ENCODE measurements at regions not wholly inside any gene's neighbourhood (a gene's known extent, or its start where the extent isn't known, plus 50 kb on each side); places are given as distances from the start of the nearest gene placed in this dataset.

DNA sequence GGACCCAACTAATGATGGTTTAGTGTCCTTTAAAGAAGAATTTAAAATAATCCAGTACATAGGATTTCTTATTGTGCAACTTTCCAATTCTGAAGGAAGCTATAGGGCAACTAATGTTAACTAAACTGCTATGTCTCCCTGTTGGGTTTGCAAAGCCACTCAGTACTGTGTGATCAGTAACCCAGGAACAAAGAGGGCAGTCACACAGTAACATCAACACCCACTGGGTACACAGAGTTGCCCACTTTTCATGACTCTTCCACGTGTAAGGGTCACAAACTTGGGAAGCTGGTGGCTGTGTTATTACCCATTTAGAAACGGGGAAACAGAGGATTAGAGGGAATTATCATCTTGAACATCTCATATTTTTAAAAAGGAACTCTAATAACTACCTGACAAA lies 555.0 kb upstream of the DIPK2B start:
- DNase-seq = no peak
- H3K27me3 Mint-ChIP-seq (ENCODE audit: insufficient read depth) = peaks cover 28% of the 10 kb centered on the region
- H3K27ac Mint-ChIP-seq = peak overlapping the region; percentile 95; the same call in 1 of the 2 replicates
- H3K9me3 Mint-ChIP-seq = peaks cover 5% of the 10 kb centered on the region
- H3K4me1 Mint-ChIP-seq (ENCODE audit: low read depth) = peaks cover 55% of the 10 kb centered on the region
- peaks cover 42% of the 10 kb centered on the region for H3K36me3 Mint-ChIP-seq (ENCODE audit: low read depth)
- H3K4me3 Mint-ChIP-seq = peak overlapping the region; percentile 77
- TF ChIP-seq, protein P1, sequence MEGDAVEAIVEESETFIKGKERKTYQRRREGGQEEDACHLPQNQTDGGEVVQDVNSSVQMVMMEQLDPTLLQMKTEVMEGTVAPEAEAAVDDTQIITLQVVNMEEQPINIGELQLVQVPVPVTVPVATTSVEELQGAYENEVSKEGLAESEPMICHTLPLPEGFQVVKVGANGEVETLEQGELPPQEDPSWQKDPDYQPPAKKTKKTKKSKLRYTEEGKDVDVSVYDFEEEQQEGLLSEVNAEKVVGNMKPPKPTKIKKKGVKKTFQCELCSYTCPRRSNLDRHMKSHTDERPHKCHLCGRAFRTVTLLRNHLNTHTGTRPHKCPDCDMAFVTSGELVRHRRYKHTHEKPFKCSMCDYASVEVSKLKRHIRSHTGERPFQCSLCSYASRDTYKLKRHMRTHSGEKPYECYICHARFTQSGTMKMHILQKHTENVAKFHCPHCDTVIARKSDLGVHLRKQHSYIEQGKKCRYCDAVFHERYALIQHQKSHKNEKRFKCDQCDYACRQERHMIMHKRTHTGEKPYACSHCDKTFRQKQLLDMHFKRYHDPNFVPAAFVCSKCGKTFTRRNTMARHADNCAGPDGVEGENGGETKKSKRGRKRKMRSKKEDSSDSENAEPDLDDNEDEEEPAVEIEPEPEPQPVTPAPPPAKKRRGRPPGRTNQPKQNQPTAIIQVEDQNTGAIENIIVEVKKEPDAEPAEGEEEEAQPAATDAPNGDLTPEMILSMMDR (IDR thresholded peaks at IDR 0.05) = no peak

DNA sequence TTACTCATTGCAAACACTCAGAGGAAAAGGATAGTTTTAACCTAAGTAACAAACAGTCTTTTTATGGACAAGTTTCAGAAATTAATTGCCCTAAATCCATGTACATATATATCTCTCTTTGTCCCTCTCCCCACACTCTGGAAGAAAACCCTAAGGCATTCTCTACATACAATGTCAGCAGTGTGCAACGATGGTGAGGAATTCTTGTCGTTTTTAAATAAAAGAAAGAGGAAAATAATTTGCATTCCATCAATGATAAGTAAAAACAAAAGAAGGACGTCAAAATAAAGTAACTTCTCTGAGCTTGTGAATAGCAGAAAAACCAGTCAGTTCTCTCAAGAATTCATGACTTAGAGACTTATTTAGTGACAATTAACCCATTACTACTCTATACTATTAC lies 550.5 kb upstream of the DIPK2B start:
- no peak for DNase-seq
- no peaks in the 10 kb centered on the region; the same call in 1 of the 2 replicates for H3K9me3 Mint-ChIP-seq
- H3K27ac Mint-ChIP-seq = no peak overlapping the region

DNA sequence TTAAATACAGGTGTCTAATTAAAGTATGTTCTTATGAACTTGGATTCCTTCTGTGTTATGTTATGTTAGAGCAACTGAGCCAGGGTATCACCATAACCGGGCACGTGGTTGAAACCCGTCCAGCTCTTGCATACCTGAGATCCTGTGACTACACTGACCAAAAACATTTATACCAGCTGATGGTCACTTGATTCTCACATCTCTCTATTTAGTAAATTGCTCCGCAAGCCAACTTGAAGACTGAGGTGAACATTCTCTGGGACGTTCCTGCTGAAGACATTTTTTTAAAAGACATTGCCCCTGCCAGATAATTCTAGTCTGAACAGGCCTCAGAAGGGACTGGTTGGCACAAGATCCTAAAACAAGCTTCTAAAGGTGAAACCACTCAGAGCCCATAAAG lies 550.0 kb upstream of the DIPK2B start:
- DNase-seq = no peak
- Mint-ChIP-seq H3K36me3 (ENCODE audit: low read depth) (peaks cover 37% of the 10 kb centered on the region), H3K27ac (no peak overlapping the region), H3K27me3 (ENCODE audit: insufficient read depth) (peaks cover 24% of the 10 kb centered on the region), H3K9me3 (no peaks in the 10 kb centered on the region; the same call in 1 of the 2 replicates), H3K4me3 (no peak overlapping the region), H3K4me1 (ENCODE audit: low read depth) (peaks cover 36% of the 10 kb centered on the region)
- TF ChIP-seq, protein P1 (IDR thresholded peaks at IDR 0.05) = no peak

More for the DNA sequence above, 550.5 kb upstream of the DIPK2B start:
- peaks cover 19% of the 10 kb centered on the region for H3K27me3 Mint-ChIP-seq (ENCODE audit: insufficient read depth)
- no peak overlapping the region for H3K4me3 Mint-ChIP-seq
- peaks cover 36% of the 10 kb centered on the region for H3K4me1 Mint-ChIP-seq (ENCODE audit: low read depth)
- TF ChIP-seq, protein P1 (IDR thresholded peaks at IDR 0.05) = no peak
- H3K36me3 Mint-ChIP-seq (ENCODE audit: low read depth) = peaks cover 37% of the 10 kb centered on the region

DNA sequence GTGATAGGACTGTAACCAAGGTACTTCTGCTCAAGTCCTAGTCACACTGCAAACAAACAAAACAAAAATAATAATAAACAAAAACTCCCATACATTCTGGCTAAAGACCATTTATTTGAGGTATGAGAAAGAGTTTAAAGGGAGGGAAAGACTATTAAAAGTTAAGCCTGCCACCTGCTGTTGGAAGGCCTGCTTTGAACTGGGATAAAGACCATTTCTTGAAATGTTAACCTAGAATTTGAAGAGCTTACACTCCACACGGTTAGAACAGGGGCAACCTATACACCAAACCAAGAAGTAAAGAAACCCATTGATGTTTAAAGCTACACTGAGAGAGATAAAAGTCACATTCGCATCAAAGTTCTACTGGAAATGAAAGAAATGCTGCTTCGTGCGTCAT lies 548.7 kb upstream of the DIPK2B start:
- Mint-ChIP-seq H3K27ac (no peak overlapping the region; the same call in 1 of the 2 replicates), H3K4me3 (no peak overlapping the region; the same call in 1 of the 2 replicates), H3K36me3 (ENCODE audit: low read depth) (peaks cover 47% of the 10 kb centered on the region), H3K27me3 (ENCODE audit: insufficient read depth) (peaks cover 27% of the 10 kb centered on the region), H3K4me1 (ENCODE audit: low read depth) (peaks cover 42% of the 10 kb centered on the region), H3K9me3 (no peaks in the 10 kb centered on the region; the same call in 1 of the 2 replicates)
- DNase-seq = no peak
- TF ChIP-seq, protein P1 (IDR thresholded peaks at IDR 0.05) = peak; percentile 53

DNA sequence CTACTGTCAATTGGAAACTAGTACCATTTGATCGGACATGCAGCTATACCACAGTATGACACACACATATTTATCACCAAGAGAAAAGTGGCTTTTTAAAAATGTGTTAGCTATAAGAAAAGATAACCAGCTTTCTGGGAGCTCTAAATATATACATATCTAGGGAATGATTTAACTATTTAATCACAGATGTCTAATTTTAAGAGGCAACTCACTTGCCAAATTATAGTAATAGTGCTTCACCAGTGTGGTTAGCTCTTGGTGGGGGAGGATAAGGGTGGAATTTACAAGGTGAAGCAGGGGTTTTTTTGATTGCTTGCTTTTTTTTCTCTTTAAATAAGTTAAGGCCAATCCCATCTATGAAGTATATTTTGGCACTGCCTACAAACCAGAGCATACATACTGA lies 547.7 kb upstream of the DIPK2B start:
- Mint-ChIP-seq H3K4me1 (ENCODE audit: low read depth) (peaks cover 52% of the 10 kb centered on the region), H3K27ac (peak overlapping the region; percentile 88), H3K27me3 (ENCODE audit: insufficient read depth) (peaks cover 28% of the 10 kb centered on the region), H3K4me3 (peak overlapping the region; percentile 55), H3K36me3 (ENCODE audit: low read depth) (peaks cover 56% of the 10 kb centered on the region), H3K9me3 (no peaks in the 10 kb centered on the region; the same call in 1 of the 2 replicates)
- DNase-seq = no peak
- TF ChIP-seq, protein P1 (IDR thresholded peaks at IDR 0.05) = no peak

All from HFFc6 (cell line).